GM12878 (cell line): ENCODE measurements at regions not wholly inside any gene's neighbourhood (a gene's known extent, or its start where the extent isn't known, plus 50 kb on each side); places are given as distances from the start of the nearest gene placed in this dataset.

ENCODE experiments used
- ATAC-seq: fragments of 200-7000 bp; cut with Tn5 transposase; 3 replicates; pipeline ENCODE4 v1.9.1; 2020; ENCODE audit warnings: mild to moderate bottlenecking, moderate library complexity
- BruUV-seq: library from RNA; stranded (reverse); fragments of 400-500 nt; replicated peaks from 2 replicates; lab custom pipeline; 2021; lab: Mats Ljungman, UMichigan
- CTCF ChIA-PET: fragments of 300-600 bp; sonication (Branson Sonifier 250); formaldehyde crosslinking; extraction: SDS; loops from one replicate; lab custom pipeline; 2021; ENCODE audit warnings: inconsistent platforms; lab: Yijun Ruan, JAX
- POLR2A ChIA-PET: fragments of 350-600 bp; formaldehyde crosslinking; extraction: SDS; loops from one replicate; lab custom pipeline; 2021; ENCODE audit warnings: inconsistent platforms; lab: Charles Lee
- RAD21 ChIA-PET: fragments of 300-600 bp; sonication (Branson Sonifier 250); formaldehyde crosslinking; loops from one replicate; lab custom pipeline; 2023; ENCODE audit warnings: antibody characterized with exemption; ENCODE audit not compliant: unreplicated experiment; lab: Charles Lee
- SMC1A ChIA-PET: fragments of 300-600 bp; sonication (Branson Sonifier 250); formaldehyde crosslinking; loops from one replicate; lab custom pipeline; 2023; ENCODE audit not compliant: unreplicated experiment, uncharacterized antibody; lab: Charles Lee
- DNase-seq: peaks from one replicate; pipeline ENCODE4 v3.0.0-alpha.2; 2011; ENCODE audit warnings: low read depth, low spot score
- FAIRE-seq: peaks from 3 replicates; lab custom pipeline; 2011; peaks lifted over from hg19 to GRCh38; lab: Jason Lieb, UNC
- H2AFZ ChIP-seq: 2 replicates; pipeline ENCODE4 v1.6.0; 2011; ENCODE audit warnings: low read depth, low read length, control low read depth; ENCODE audit not compliant: control insufficient read depth
- H3K27ac ChIP-seq: 2 replicates; pipeline ENCODE4 v1.5.1; 2011; ENCODE audit warnings: control low read depth; ENCODE audit not compliant: control insufficient read depth, insufficient read depth
- H3K27me3 ChIP-seq, 2 experiments: replicated peaks in 1 of 2; 2 replicates each; pipeline versions ENCODE4 v1.6.0 to v1.6.1; 2011; ENCODE audit warnings: low read length in 1 of 2; ENCODE audit not compliant: control insufficient read depth in 2 of 2, insufficient read depth in 2 of 2
- H3K36me3 ChIP-seq, 2 experiments: 2 replicates each; pipeline ENCODE4 v1.5.1; 2011; ENCODE audit warnings: low read length in 1 of 2; ENCODE audit not compliant: control insufficient read depth in 2 of 2, insufficient read depth in 2 of 2
- H3K4me1 ChIP-seq: 2 replicates; pipeline ENCODE4 v1.6.1; 2011; ENCODE audit warnings: mild to moderate bottlenecking, low read length, moderate library complexity, mixed read lengths; ENCODE audit not compliant: control insufficient read depth, insufficient read depth
- H3K4me2 ChIP-seq: 2 replicates; pipeline ENCODE4 v1.6.0; 2011; ENCODE audit warnings: control low read depth; ENCODE audit not compliant: control insufficient read depth, insufficient read depth
- H3K4me3 ChIP-seq: fragments of 200-600 bp; sonication (generic); 2 replicates; pipeline ENCODE4 v1.5.1; 2016
- H3K79me2 ChIP-seq: 2 replicates; pipeline ENCODE4 v1.6.0; 2011; ENCODE audit warnings: low read length; ENCODE audit not compliant: control insufficient read depth, insufficient read depth
- H3K9ac ChIP-seq: 2 replicates; pipeline ENCODE4 v1.8.0; 2011; ENCODE audit warnings: low read length, control low read depth, mixed read lengths; ENCODE audit not compliant: control insufficient read depth, insufficient read depth
- H3K9me3 ChIP-seq: replicated peaks from 3 replicates; pipeline ENCODE4 v1.5.1; 2011; ENCODE audit warnings: mild to moderate bottlenecking, low read length; ENCODE audit not compliant: control insufficient read depth, insufficient read depth
- H4K20me1 ChIP-seq: 2 replicates; pipeline ENCODE4 v1.6.0; 2011; ENCODE audit not compliant: control insufficient read depth, insufficient read depth
- E2F4 ChIP-seq: IDR thresholded peaks from 2 replicates; pipeline ENCODE4 v1.6.1; 2012; ENCODE audit warnings: low read depth, low read length, improper control_type of control experiment
- RUNX3 ChIP-seq: IDR thresholded peaks from 2 replicates; pipeline ENCODE4 v1.6.1; 2012; ENCODE audit warnings: low read length, inconsistent platforms
- SRF ChIP-seq, 2 experiments: IDR thresholded peaks; 2 replicates each; pipeline ENCODE4 v1.6.1; 2011; ENCODE audit warnings: low read depth in 2 of 2, low read length in 2 of 2, mild to moderate bottlenecking in 1 of 2, moderate library complexity in 1 of 2
- TCF12 ChIP-seq: IDR thresholded peaks from 2 replicates; pipeline ENCODE4 v1.6.1; 2011; ENCODE audit warnings: low read depth, mild to moderate bottlenecking, low read length
- ZNF384 ChIP-seq: IDR thresholded peaks from 2 replicates; pipeline ENCODE4 v1.6.1; 2012; ENCODE audit warnings: low read depth, mild to moderate bottlenecking, low read length, improper control_type of control experiment, borderline replicate concordance
- WGBS: methylation state at CpG from one replicate; pipeline ENCODE4 v1.1.6; 2016; ENCODE audit warnings: low lambda C conversion rate; ENCODE audit not compliant: insufficient replicate concordance, insufficient coverage; ENCODE audit errors: missing lambda C conversion rate; 5-methylcytosine and 5-hydroxymethylcytosine counted together
- in situ Hi-C: fragments of 300-500 bp; cut with MboI; formaldehyde crosslinking; loops from 9 replicates; pipeline ENCODE4 v1.14.3; 2018; ENCODE audit warnings: mixed read lengths
- intact Hi-C: fragments of 100-400 bp; cut with micrococcal nuclease; formaldehyde crosslinking; loops from one replicate; pipeline ENCODE4 v1.14.2; 2022; ENCODE audit not compliant: unreplicated experiment
- TF ChIP-seq, protein P1 (sequence below): fragments of 450-650 bp; formaldehyde crosslinking; IDR thresholded peaks from 2 replicates; pipeline ENCODE4 v1.4.0; 2022; ENCODE audit warnings: mild to moderate bottlenecking, moderate library complexity

GRCh38 chr1:58994664-58995063, 210.8 kb upstream of the JUN start:
- in situ Hi-C loops: no loop called here
- Histone ChIP-seq H3K4me2 (no peak overlapping the region), H3K27me3 (no peaks in the 10 kb centered on the region)
- TF ChIP-seq TCF12: no peak
- no peak for TF ChIP-seq E2F4
- TF ChIP-seq ZNF384: no peak
- no peak for TF ChIP-seq SRF (IDR thresholded peaks at IDR 0.05; ENCODE audit: low read depth in 2 of 2, low read length in 2 of 2)
- TF ChIP-seq RUNX3: no peak
- TF ChIP-seq, protein P1, sequence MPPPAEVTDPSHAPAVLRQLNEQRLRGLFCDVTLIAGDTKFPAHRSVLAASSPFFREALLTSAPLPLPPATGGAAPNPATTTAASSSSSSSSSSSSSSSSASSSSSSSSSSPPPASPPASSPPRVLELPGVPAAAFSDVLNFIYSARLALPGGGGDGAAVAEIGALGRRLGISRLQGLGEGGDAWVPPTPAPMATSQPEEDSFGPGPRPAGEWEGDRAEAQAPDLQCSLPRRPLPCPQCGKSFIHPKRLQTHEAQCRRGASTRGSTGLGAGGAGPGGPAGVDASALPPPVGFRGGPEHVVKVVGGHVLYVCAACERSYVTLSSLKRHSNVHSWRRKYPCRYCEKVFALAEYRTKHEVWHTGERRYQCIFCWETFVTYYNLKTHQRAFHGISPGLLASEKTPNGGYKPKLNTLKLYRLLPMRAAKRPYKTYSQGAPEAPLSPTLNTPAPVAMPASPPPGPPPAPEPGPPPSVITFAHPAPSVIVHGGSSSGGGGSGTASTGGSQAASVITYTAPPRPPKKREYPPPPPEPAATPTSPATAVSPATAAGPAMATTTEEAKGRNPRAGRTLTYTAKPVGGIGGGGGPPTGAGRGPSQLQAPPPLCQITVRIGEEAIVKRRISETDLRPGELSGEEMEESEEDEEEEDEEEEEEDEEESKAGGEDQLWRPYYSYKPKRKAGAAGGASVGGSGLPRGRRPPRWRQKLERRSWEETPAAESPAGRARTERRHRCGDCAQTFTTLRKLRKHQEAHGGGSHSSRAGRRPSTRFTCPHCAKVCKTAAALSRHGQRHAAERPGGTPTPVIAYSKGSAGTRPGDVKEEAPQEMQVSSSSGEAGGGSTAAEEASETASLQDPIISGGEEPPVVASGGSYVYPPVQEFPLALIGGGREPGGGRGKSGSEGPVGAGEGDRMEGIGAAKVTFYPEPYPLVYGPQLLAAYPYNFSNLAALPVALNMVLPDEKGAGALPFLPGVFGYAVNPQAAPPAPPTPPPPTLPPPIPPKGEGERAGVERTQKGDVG (CRISPR knock-in tag): no peak
- TF ChIP-seq, all 136 proteins: peak for 0
- Histone ChIP-seq H3K4me3 (no peak overlapping the region), H3K4me1 (peaks cover 25% of the 10 kb centered on the region), H3K36me3 (no peaks in the 10 kb centered on the region), H3K9ac (no peak overlapping the region), H3K79me2 (no peaks in the 10 kb centered on the region), H2AFZ (no peak overlapping the region), H3K9me3 (no peaks in the 10 kb centered on the region), H4K20me1 (no peaks in the 10 kb centered on the region), H3K27ac (no peak overlapping the region)
- SMC1A ChIA-PET: interaction anchor here (2.8 kb wide), 1 partner anchor 12 kb away, joined by 7 read pairs; no protein-coding TSS in a partner anchor
- no peak for FAIRE-seq
- no TSS peak for BruUV-seq
- ATAC-seq: no peak
- POLR2A ChIA-PET: interaction anchor here (1.2 kb wide), 1 partner anchor 26 kb away, joined by 6 read pairs; no protein-coding TSS in a partner anchor
- no peak for DNase-seq
- intact Hi-C loops: no loop called here
- 47% methylated on average over 2 of the region's 2 CpGs for WGBS
- RAD21 ChIA-PET: interaction anchor here (1.2 kb wide), 1 partner anchor 12 kb away, joined by 5 read pairs; no protein-coding TSS in a partner anchor
- CTCF ChIA-PET: no interaction called here
